A673 (cell line): ENCODE measurements at regions not wholly inside any gene's neighbourhood (a gene's known extent, or its start where the extent isn't known, plus 50 kb on each side); places are given as distances from the start of the nearest gene placed in this dataset.

Experiments used
- BruUV-seq: library from RNA; stranded (reverse); fragments of 400-500 nt; replicated peaks from 2 replicates; lab custom pipeline; 2021; lab: Mats Ljungman, UMichigan
- CTCF ChIA-PET: fragments of 300-600 bp; sonication (Branson Sonifier 250); formaldehyde crosslinking; loops from one replicate; lab custom pipeline; 2022; ENCODE audit warnings: antibody characterized with exemption; lab: Charles Lee
- POLR2A ChIA-PET: fragments of 300-600 bp; sonication (Branson Sonifier 250); formaldehyde crosslinking; loops from one replicate; lab custom pipeline; 2022; ENCODE audit warnings: antibody characterized with exemption; ENCODE audit not compliant: low non-redundant PET; lab: Charles Lee
- DNase-seq: peaks from one replicate; pipeline ENCODE4 v3.0.0-alpha.2; 2015; ENCODE audit warnings: low spot score
- H3K27ac ChIP-seq: fragments of 200-600 bp; sonication (generic); 2 replicates; pipeline ENCODE4 v1.5.1; 2016; ENCODE audit warnings: mixed run types, low read depth, mild to moderate bottlenecking, mixed read lengths, antibody characterized with exemption, low read length; ENCODE audit not compliant: poor library complexity, severe bottlenecking
- H3K27me3 ChIP-seq: fragments of 200-600 bp; sonication (generic); replicated peaks from 2 replicates; pipeline ENCODE4 v1.6.1; 2017; ENCODE audit warnings: mixed run types, low read depth, mild to moderate bottlenecking, mixed read lengths, antibody characterized with exemption, low read length; ENCODE audit not compliant: insufficient read depth, poor library complexity
- H3K36me3 ChIP-seq: fragments of 200-600 bp; sonication (generic); 2 replicates; pipeline ENCODE4 v1.6.1; 2016; ENCODE audit warnings: mixed run types, mild to moderate bottlenecking, mixed read lengths, antibody characterized with exemption, low read length; ENCODE audit not compliant: insufficient read depth, poor library complexity, severe bottlenecking
- H3K4me1 ChIP-seq: fragments of 200-600 bp; sonication (generic); 2 replicates; pipeline ENCODE4 v1.6.1; 2017; ENCODE audit warnings: mixed run types, mild to moderate bottlenecking, mixed read lengths, antibody characterized with exemption, low read length; ENCODE audit not compliant: insufficient read depth, poor library complexity, severe bottlenecking
- H3K4me3 ChIP-seq: fragments of 200-600 bp; sonication (generic); 2 replicates; pipeline ENCODE4 v1.5.1; 2016; ENCODE audit warnings: low read depth, mixed run types, mild to moderate bottlenecking, mixed read lengths, low read length; ENCODE audit not compliant: poor library complexity, severe bottlenecking
- H3K9me3 ChIP-seq: fragments of 200-600 bp; sonication (generic); 2 replicates; pipeline ENCODE4 v1.6.1; 2016; ENCODE audit warnings: mixed run types, low read depth, mild to moderate bottlenecking, mixed read lengths, antibody characterized with exemption, low read length; ENCODE audit not compliant: poor library complexity, severe bottlenecking
- EZH2 ChIP-seq: fragments of 200-600 bp; sonication (generic); IDR thresholded peaks from 2 replicates; pipeline ENCODE4 v1.6.1; 2017; ENCODE audit warnings: borderline replicate concordance, low read depth, mild to moderate bottlenecking, mixed read lengths, antibody characterized with exemption, low read length; ENCODE audit not compliant: poor library complexity, severe bottlenecking
- intact Hi-C: fragments of 100-400 bp; cut with micrococcal nuclease; formaldehyde crosslinking; loops from one replicate; pipeline ENCODE4 v1.10.0; 2022; ENCODE audit not compliant: unreplicated experiment
- TF ChIP-seq, protein P1 (sequence below): fragments of 300-800, 200-600 bp; sonication (generic); conservative IDR thresholded peaks from 2 replicates; pipeline ENCODE4 v1.5.1; 2017; ENCODE audit warnings: low read depth, mild to moderate bottlenecking, antibody characterized with exemption, low read length, moderate library complexity, mixed read lengths

DNA sequence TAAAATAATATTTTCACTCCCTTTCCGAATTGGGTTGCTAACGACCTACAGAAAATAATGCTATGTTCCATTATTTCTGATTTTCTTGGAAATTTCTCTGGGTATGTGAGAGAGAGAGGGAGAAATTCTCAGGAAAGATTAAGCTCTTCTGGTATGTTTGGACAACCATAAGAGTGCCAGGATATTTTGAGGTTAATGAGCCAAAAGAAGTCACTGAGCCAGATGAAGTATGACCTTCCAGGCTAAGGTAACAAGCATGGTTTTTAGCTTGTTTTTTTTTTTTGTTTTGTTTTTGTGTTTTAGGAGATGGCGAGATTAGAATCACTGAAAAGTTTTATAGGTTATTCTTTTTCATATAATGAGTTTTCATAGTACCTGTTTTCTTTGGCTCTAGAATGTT, 171.0 kb upstream of the FOXP2 start:
- TF ChIP-seq EZH2: no peak
- TF ChIP-seq, protein P1, sequence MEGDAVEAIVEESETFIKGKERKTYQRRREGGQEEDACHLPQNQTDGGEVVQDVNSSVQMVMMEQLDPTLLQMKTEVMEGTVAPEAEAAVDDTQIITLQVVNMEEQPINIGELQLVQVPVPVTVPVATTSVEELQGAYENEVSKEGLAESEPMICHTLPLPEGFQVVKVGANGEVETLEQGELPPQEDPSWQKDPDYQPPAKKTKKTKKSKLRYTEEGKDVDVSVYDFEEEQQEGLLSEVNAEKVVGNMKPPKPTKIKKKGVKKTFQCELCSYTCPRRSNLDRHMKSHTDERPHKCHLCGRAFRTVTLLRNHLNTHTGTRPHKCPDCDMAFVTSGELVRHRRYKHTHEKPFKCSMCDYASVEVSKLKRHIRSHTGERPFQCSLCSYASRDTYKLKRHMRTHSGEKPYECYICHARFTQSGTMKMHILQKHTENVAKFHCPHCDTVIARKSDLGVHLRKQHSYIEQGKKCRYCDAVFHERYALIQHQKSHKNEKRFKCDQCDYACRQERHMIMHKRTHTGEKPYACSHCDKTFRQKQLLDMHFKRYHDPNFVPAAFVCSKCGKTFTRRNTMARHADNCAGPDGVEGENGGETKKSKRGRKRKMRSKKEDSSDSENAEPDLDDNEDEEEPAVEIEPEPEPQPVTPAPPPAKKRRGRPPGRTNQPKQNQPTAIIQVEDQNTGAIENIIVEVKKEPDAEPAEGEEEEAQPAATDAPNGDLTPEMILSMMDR: no peak
- ChIA-PET POLR2A (no interaction called here), CTCF (no interaction called here)
- H3K4me1 ChIP-seq: no peaks in the 10 kb centered on the region
- H3K27me3 ChIP-seq: peaks cover 7% of the 10 kb centered on the region
- no peaks in the 10 kb centered on the region for H3K9me3 ChIP-seq
- no peak overlapping the region for H3K27ac ChIP-seq
- intact Hi-C loops: no loop called here
- no peak for DNase-seq
- no peaks in the 10 kb centered on the region for H3K36me3 ChIP-seq
- H3K4me3 ChIP-seq: no peak overlapping the region
- BruUV-seq: no TSS peak

DNA sequence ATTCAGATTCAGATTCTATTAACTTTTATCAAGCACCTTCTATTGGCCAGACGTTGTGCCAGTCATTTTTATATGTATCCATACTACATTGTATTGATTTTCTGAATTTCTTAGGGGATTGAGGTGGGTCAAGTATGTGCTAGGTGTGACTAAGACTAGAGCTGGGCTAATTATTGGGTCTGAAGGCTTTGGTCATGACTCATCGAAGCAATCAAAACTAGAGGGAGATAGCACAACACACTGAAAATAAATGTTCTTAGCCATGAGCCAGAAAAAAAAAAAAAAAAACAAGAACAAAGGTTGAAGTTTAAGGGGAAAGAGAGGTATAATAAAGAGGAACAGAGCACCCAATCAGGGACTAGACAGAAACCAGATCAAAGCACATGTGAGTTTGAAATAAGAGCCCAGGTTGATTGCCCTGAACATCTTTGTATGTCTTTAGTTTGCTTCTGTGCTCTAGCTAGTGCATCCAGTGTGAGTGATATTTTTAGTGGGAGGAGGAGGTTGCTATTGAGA, 171.6 kb upstream of the FOXP2 start:
- Histone ChIP-seq H3K27ac (no peak overlapping the region), H3K36me3 (no peaks in the 10 kb centered on the region), H3K27me3 (peaks cover 10% of the 10 kb centered on the region), H3K4me3 (no peak overlapping the region), H3K9me3 (no peaks in the 10 kb centered on the region), H3K4me1 (no peaks in the 10 kb centered on the region)
- ChIA-PET CTCF (no interaction called here), POLR2A (no interaction called here)
- no peak for DNase-seq
- BruUV-seq: no TSS peak
- TF ChIP-seq, protein P1: no peak
- intact Hi-C loops: no loop called here

DNA sequence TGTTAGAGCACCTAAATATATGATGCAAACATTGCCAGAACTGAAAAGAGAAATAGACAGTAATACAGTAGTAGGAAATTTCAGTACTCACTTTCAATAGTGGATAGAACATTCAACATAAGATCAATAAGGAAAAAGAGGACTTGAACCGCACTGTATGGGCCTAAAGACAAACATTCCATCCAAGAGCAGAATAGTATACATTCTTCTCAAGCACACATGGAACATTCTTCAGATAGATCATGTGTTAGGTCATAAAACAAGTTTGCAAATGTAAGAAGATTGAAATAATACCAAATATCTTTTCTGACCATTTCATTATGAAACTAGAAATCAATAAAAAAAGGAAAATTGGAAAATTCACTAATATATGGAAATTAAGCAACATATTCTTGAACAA, 185.4 kb upstream of the FOXP2 start:
- H3K27ac ChIP-seq: no peak overlapping the region
- TF ChIP-seq, protein P1: no peak
- TF ChIP-seq EZH2: no peak
- H3K4me1 ChIP-seq: no peaks in the 10 kb centered on the region
- POLR2A ChIA-PET: no interaction called here
- BruUV-seq: no TSS peak
- no peak overlapping the region for H3K4me3 ChIP-seq
- no peaks in the 10 kb centered on the region for H3K9me3 ChIP-seq
- no peaks in the 10 kb centered on the region for H3K36me3 ChIP-seq
- DNase-seq: no peak
- peaks cover 14% of the 10 kb centered on the region for H3K27me3 ChIP-seq
- CTCF ChIA-PET: no interaction called here
- intact Hi-C loops: no loop called here
